ENCODE measurements at regions not wholly inside any gene's neighbourhood (a gene's known extent, or its start where the extent isn't known, plus 50 kb on each side); places are given as distances from the start of the nearest gene placed in this dataset.

DNA sequence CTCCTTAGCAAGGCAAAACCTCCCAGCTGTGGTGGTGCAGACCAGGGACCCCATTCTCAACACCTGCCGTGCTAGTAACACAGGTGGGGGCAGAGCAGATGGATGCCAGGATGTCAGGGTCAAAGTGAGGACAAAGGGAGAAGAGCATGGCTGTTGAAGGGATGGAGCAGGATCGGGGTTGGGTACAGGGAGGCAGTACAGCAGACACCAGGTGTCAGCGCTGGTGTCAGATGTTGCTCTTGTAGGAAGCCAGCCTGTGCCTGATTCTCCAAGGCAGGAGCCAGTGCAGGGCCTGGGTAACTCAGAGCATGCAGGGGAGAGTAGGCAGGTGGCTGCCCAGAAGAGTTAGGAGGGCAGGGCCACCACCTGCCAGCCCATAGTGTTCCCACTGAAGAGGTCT lies 222.1 kb upstream of the SPRED2 start:
- ChIA-PET POLR2A (no interaction called here), CTCF (no interaction called here)
- no peak for TF ChIP-seq CTCF (IDR thresholded peaks at IDR 0.05; ENCODE audit: control extremely low read depth, extremely low read depth, low read depth, missing control alignments)
- no peak for DNase-seq (ENCODE audit: extremely low spot score)

GRCh38 chr2:65652066-65652465 lies 219.7 kb upstream of the SPRED2 start:
- DNase-seq (ENCODE audit: extremely low spot score), result no peak
- TF ChIP-seq CTCF (IDR thresholded peaks at IDR 0.05; ENCODE audit: control extremely low read depth, extremely low read depth, low read depth, missing control alignments), result no peak
- POLR2A ChIA-PET, result no interaction called here
- CTCF ChIA-PET, result interaction anchor here (1.9 to 2.5 kb wide), 3 partner anchors 10 to 12 kb away, joined by 6 to 7 read pairs (median 7); no protein-coding TSS in a partner anchor

DNA sequence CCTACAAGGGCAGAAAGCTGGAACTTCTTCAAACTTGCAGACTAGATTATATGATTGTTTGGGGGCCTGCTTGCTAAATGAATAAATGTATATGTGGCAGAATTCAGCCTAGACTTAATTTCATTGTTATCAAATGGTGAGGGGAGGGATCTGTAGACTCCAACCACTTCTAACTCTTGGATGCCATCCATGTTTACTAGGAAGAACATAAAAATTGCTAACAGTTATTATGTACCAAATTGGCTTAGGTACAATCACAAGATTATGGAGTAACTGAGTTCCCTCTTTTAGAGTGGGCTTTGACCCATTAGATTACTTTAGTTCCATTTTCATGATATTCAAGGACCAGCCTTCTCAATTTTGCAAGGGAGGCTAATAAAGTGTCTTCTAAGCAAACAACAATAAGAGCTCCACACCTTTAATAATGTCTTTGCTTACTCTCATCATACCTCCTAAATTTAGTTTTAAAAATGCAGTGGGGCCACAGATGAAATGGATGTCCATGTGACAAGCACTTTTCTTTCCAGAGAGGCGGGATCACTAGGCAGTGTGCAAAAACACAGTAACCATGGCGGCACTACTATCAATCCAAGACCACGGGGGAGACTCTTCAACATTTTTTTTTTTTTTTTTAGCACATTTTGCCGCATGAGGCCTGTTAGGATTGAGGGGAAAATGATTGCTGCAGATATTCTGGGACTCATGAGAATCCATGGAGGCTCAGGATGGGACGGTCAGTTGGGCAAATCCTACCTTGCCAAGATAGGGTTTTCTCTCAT lies 217.6 kb upstream of the SPRED2 start:
- CTCF ChIA-PET, result interaction anchor here (1.3 to 2.3 kb wide), 4 partner anchors 9 to 22 kb away, joined by 3 to 14 read pairs (median 5); no protein-coding TSS in a partner anchor
- POLR2A ChIA-PET, result no interaction called here
- no peak for DNase-seq (ENCODE audit: extremely low spot score)
- no peak for TF ChIP-seq CTCF (IDR thresholded peaks at IDR 0.05; ENCODE audit: control extremely low read depth, extremely low read depth, low read depth, missing control alignments)

DNA sequence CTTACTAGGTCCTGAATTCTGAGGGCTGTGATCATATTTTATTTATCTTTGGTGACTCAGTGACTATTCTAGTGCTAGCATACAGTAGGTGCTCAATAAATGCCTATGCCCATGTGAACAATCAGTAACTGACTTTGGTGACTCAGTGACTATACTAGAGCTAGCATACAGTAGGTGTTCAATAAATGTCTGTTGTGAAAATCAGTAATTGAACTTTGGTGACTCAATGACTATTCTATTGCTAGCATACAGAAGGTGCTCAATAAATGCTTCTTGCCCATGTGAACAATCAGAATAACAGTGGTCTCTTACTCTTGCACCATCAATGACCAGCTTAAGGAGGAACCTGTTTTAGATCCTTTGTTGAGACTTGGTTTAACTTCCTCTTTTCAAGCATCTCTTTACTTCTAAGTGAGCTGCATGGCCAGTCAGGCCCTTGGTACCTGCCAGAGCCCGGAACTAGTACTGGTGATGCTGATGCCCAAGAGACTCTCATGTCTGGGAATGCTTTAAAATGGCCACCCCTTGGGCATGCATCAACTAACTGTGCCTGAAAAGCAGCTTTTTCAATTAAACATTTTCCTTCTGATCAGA lies 214.9 kb upstream of the SPRED2 start:
- no peak for DNase-seq (ENCODE audit: extremely low spot score)
- no peak for TF ChIP-seq CTCF (IDR thresholded peaks at IDR 0.05; ENCODE audit: control extremely low read depth, extremely low read depth, low read depth, missing control alignments)
- CTCF ChIA-PET, result no interaction called here
- POLR2A ChIA-PET, result no interaction called here

DNA sequence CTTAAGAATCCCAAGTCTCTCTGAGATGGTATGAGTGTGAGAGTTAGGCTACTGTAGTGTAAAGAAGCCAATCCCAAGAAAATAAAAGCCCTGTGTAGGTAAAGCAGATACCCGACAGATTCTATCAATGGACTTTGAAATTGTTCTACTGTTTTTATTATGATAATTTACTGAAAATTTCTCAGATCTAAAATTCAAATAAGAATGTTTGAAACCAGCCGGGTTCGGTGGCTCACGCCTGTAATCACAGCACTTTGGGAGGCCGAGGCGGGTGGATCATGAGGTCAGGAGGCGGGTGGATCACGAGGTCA lies 208.3 kb upstream of the SPRED2 start:
- ChIA-PET CTCF (interaction anchor here (0.7 to 2.9 kb wide), 20 partner anchors 9 to 209 kb away, joined by 3 to 22 read pairs (median 4); no protein-coding TSS in a partner anchor), POLR2A (no interaction called here)
- DNase-seq (ENCODE audit: extremely low spot score), result no peak
- no peak for TF ChIP-seq CTCF (IDR thresholded peaks at IDR 0.05; ENCODE audit: control extremely low read depth, extremely low read depth, low read depth, missing control alignments)

DNA sequence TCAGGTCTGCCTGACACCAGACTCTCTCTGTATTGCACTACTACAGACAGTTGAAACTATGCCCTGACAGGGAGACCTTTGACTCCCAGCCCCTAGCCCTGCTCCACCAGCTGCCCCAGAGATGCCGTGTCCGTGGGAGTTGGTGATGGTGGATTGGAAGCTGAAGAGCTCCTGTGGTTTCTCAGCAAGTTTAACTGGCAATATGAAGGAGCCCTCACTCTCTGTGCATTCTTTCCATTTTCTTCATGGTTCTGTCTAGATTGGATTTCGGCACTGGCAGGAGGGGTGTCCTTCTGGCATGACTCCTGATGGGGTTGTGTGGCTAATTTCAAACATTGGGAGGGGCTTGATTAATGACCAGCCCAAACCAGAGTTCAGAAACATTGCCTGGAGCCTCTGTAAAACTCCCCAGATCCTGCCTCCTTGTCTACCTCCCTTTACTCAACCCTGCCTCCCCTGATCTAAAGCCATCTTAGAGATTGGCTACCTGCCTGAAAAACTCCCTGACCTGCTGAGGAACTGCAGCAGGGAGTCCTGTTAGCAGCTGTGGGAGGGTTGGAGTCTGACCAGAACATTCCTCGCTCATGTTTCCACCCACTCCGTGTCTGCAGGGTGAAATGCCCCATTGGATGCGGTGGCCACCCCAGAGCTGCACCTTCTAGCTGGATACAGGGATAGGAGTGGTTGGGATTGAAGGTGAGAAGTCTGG lies 206.9 kb upstream of the SPRED2 start:
- ChIA-PET POLR2A (no interaction called here), CTCF (interaction anchor here (1.1 to 2.9 kb wide), 10 partner anchors 7 to 211 kb away, joined by 3 to 22 read pairs (median 6); no protein-coding TSS in a partner anchor)
- no peak for DNase-seq (ENCODE audit: extremely low spot score)
- no peak for TF ChIP-seq CTCF (IDR thresholded peaks at IDR 0.05; ENCODE audit: control extremely low read depth, extremely low read depth, low read depth, missing control alignments)

Measured in GM10248 (cell line).